HG02642 (cell line): ENCODE measurements at regions not wholly inside any gene's neighbourhood (a gene's known extent, or its start where the extent isn't known, plus 50 kb on each side); places are given as distances from the start of the nearest gene placed in this dataset.
A peak's percentile ranks its signal among the peaks of the same experiment; 100 is the strongest.

Source experiments
- ATAC-seq: cut with Tn5 transposase; IDR thresholded peaks from one replicate; pipeline ENCODE4 v1.9.1; 2021; ENCODE audit warnings: mild to moderate bottlenecking; ENCODE audit not compliant: unreplicated experiment, poor library complexity

GRCh38 chr18:42184685-42185477 is 229.8 kb downstream of the PIK3C3 start:
- ATAC-seq, result no peak

- ATAC-seq, result no peak
Measured at GRCh38 chr18:42185486-42185885, 230.5 kb downstream of the PIK3C3 start.

DNA sequence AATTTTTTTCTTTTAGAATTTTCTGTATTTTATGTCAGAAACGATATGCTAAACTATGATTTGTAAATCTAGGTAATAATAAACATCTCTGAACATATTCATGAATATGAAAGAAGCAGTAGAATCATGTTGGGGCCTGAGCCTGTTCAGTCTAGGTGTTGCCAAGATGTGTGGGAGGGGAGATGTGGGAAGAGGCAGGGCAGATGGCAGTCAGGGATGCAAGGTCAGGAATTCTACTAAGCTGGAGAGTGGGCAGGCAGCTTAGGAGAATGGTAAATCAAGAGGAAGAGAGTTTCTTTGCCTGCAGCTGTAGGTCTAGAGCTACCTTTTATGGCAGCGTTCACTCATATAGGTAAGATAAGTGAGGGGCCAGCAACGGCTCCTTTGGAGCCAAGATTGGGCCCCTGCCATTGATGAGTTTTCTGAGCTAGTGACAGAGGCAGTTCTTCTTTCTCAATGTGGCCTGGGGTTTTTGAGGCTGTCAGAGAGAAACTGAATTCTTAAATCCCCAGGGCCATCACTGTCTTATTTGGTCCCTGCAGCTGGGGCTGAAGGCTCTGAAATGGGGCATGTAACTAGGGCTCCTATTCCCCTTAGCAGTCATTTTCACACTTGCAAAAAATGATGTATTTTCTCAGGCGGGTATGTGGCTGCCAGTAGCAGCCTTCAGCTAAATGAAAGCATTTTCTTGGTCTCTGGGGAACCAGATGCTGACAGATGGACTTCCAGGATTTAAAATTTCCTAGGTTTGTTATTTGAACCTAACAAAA is 232.8 kb downstream of the PIK3C3 start:
- ATAC-seq, result peak; percentile 82

GRCh38 chr18:42190643-42191042 is 235.6 kb downstream of the PIK3C3 start:
- no peak for ATAC-seq

- ATAC-seq, result no peak
Measured at GRCh38 chr18:42192251-42193248, 237.5 kb downstream of the PIK3C3 start.

GRCh38 chr18:42196651-42197050 is 241.6 kb downstream of the PIK3C3 start:
- ATAC-seq, result no peak

- no peak for ATAC-seq
Measured at GRCh38 chr18:42201137-42201536, 246.1 kb downstream of the PIK3C3 start.

DNA sequence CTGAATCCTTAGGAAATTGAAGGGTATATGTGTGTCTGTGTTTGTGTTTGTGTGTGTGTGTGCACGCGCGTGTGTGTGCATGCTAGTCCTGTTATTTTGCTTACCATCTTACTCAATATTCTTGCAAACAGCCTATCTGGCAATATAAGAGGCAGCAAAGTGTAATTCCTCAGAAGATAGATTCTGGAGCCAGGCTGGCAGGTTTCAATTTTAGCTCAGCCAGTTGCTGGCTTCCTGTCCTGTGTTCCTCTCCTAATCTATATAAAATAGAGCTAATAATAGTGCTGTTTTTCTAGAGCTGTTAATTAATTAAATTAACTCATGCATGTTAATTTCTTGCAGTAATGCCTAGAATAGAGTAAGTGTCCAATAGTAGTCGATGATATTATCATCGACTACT is 256.2 kb downstream of the PIK3C3 start:
- ATAC-seq, result no peak

GRCh38 chr18:42222557-42222956 is 267.5 kb downstream of the PIK3C3 start:
- no peak for ATAC-seq

- peak; percentile 44 for ATAC-seq
Measured at GRCh38 chr18:42228581-42228980, 273.5 kb downstream of the PIK3C3 start.

GRCh38 chr18:42229211-42230210 is 274.5 kb downstream of the PIK3C3 start:
- ATAC-seq, result peak; percentile 99

DNA sequence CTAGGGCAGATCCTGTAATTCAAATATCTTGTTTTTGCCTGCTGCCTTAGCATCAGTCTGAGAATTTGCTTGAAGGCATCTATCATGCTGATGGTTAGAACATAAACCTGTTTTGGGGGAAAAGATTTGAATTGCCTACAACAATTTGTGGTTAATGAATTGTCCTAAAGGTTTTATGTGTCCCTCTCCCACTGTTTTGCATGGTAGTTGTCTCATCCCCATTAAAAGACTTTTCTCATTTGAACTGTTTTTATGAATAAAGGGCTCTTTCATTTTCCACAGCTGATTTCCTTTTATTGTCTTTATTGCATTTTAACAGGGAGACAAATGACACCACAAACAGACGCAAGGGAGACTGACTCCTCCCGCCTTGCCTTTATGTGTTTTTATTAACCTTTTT is 275.6 kb downstream of the PIK3C3 start:
- ATAC-seq, result no peak

GRCh38 chr18:42231284-42231683 is 276.2 kb downstream of the PIK3C3 start:
- no peak for ATAC-seq

DNA sequence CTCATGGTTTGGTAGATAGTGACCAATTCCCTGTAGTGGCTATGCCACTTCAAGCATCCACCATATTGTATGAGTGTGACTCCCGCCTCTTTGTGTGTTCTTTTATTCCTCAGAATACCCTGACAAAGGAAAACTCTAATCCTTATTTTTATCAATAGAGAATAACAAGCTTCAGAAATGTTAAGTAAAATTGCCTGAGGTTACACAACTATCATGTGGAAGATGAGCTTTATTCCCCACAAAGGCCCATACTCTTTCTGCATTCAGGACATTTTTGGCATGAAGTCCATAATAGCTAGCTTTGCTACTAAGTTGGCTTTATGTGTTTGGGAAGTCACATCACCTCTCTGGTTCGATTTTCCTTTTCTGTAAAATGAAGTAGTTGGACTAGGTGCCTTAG is 276.8 kb downstream of the PIK3C3 start:
- no peak for ATAC-seq

DNA sequence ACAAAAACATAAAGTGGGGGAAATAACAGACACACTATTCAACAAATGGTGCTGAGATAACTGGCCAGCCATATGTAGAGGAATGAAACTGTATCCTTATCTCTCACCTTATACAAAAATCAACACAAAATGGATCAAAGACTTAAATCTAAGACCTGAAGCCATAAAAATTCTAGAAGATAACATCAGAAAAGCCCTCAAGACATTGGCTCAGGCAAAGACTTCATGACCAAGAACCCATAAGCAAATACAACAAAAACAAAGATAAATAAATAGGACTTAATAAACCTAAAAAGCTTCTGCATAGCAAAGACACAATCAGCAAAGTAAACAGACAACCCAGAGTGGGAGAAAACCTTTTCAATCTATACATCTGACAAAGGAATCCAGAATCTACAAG is 278.9 kb downstream of the PIK3C3 start:
- no peak for ATAC-seq

- ATAC-seq, result no peak
Measured at GRCh38 chr18:42242758-42243157, 287.7 kb downstream of the PIK3C3 start.

DNA sequence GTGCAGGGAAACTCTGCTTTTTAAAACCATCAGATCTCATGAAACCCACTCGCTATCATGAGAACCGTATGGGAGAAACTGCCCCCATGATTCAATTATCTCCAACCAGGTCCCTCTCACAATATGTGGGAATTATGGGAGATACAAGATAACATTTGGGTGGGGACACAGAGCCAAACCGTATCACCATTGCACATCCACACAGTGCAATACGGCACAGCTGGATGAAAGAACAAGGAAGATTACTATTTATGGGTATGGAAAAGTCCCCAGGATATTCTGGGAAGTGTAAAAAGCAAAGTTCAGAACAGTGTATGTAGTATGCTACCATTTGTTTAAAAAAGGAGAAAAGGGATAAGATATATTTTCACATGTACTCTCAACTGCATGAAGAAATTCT is 290.1 kb downstream of the PIK3C3 start:
- ATAC-seq, result no peak

DNA sequence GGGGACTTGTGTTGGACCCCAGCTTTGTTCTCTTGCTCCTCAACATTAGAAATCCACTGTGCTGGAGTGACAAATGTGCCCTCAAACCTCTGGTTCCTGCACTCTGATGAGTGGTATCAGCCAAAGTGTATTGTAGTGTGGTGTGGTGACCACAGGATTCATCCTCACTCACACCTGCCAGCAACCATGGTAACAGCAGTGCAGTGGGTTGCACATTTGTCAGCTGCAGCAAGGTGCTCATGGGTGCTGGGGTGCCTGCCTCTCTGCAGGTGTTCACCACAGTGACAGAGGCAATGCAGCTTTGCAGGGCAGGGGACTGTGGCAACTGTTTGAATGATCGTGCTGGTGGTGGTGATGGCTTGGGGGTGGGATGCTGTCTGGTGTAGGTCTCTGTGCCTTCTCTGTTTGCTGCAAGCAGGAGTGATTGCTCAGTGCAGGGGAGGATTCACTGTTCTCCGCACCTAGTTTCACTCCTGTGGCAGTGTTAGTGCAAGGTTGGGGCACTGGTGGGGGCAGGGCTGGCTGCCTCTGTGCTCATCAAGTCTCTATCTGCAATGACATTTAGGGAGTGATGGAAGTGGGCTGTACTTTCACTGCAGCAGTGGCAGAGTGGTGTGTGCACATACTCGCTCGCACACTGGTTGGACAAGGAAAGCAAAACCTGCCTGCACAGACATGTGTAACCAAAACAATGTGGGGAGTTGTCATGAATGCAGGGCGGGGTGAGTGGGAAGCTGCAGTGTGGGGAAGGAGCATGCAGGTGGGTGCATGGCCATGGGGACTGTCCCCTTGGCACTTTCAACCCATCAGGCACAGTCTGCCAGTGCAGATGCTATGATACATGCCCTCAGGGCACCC is 301.1 kb downstream of the PIK3C3 start:
- ATAC-seq, result no peak
